ENCODE measurements at regions not wholly inside any gene's neighbourhood (a gene's known extent, or its start where the extent isn't known, plus 50 kb on each side); places are given as distances from the start of the nearest gene placed in this dataset.

DNA sequence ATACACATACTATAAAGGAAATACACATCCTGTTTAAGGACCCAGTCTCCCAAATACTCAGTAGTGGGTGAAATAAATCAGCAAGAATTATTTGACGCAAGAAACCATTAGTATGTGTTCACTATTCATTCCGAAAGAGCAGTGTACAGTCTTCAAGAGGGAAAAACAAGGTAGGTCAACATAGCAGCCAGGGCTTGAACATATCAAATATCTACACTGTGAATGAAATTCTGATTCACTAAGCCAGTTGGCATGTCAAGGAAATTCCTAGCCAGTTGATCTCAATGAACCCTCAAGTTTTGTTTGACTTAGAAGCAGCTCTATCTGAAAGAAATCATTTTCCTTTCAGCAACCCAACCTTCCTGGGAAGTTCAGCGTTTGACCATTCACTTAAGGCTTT is 99.0 kb downstream of the CNTN3 start:
- TF ChIP-seq, protein P1, sequence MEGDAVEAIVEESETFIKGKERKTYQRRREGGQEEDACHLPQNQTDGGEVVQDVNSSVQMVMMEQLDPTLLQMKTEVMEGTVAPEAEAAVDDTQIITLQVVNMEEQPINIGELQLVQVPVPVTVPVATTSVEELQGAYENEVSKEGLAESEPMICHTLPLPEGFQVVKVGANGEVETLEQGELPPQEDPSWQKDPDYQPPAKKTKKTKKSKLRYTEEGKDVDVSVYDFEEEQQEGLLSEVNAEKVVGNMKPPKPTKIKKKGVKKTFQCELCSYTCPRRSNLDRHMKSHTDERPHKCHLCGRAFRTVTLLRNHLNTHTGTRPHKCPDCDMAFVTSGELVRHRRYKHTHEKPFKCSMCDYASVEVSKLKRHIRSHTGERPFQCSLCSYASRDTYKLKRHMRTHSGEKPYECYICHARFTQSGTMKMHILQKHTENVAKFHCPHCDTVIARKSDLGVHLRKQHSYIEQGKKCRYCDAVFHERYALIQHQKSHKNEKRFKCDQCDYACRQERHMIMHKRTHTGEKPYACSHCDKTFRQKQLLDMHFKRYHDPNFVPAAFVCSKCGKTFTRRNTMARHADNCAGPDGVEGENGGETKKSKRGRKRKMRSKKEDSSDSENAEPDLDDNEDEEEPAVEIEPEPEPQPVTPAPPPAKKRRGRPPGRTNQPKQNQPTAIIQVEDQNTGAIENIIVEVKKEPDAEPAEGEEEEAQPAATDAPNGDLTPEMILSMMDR (IDR thresholded peaks at IDR 0.05): no peak
- TF ChIP-seq POLR2A (IDR thresholded peaks at IDR 0.05): no peak

Data from Peyer's patch (tissue), 4 donors.